ENCODE measurements at regions not wholly inside any gene's neighbourhood (a gene's known extent, or its start where the extent isn't known, plus 50 kb on each side); places are given as distances from the start of the nearest gene placed in this dataset.

- Histone ChIP-seq H3K36me3 (no peaks in the 10 kb centered on the region), H3K27ac (no peak overlapping the region), H3K4me3 (ENCODE audit: low read depth, low read length) (no peak overlapping the region), H3K9me3 (ENCODE audit: severe bottlenecking) (peaks cover 33% of the 10 kb centered on the region), H3K27me3 (ENCODE audit: insufficient read depth, low read depth, severe bottlenecking) (peaks cover 68% of the 10 kb centered on the region)
- TF ChIP-seq, protein P1, sequence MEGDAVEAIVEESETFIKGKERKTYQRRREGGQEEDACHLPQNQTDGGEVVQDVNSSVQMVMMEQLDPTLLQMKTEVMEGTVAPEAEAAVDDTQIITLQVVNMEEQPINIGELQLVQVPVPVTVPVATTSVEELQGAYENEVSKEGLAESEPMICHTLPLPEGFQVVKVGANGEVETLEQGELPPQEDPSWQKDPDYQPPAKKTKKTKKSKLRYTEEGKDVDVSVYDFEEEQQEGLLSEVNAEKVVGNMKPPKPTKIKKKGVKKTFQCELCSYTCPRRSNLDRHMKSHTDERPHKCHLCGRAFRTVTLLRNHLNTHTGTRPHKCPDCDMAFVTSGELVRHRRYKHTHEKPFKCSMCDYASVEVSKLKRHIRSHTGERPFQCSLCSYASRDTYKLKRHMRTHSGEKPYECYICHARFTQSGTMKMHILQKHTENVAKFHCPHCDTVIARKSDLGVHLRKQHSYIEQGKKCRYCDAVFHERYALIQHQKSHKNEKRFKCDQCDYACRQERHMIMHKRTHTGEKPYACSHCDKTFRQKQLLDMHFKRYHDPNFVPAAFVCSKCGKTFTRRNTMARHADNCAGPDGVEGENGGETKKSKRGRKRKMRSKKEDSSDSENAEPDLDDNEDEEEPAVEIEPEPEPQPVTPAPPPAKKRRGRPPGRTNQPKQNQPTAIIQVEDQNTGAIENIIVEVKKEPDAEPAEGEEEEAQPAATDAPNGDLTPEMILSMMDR (IDR thresholded peaks at IDR 0.05; ENCODE audit: low read depth, low read length), result no peak
- DNase-seq, result no peak
Measured at GRCh38 chr6:4382362-4382853, 247.0 kb upstream of the ECI2 start.

DNA sequence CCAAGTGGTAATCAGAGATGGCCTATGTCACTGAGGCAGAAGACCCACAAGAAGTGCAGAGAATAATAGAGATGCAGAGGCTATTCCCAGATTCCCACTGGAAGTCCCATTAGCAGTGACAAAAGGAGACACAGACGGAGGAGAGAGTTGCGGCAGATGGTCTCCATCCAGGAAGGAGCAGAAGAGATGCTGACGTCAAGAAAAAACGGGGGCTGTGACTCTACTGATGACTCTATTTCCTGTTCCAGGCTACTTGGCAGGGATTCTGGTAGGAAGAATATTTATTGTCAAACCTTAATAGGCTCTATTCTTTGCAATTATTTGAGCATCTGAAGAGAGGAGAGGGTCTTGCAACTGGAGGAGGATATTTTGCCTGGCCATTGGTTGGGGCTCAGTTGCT, 246.0 kb upstream of the ECI2 start:
- peaks cover 33% of the 10 kb centered on the region for H3K9me3 ChIP-seq (ENCODE audit: severe bottlenecking)

DNA sequence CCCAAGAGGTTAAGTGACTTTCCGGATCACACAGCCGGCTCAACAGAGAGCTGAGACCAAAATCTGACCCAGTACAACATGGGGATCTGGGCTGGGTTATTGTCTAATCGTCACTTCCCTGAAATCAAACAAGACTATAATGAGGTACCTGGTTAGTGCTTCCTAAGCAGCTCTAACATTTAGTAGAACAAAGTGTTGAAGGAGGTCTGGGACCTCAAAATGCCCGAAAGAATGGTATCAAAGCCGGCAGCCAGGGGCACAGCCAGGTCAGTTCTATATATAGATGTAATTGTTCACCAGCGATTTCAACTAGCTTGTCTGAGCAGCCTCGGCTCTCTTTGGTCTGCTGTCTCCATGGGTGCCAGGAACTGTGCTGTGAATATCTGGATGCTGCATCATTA, 245.5 kb upstream of the ECI2 start:
- no peak overlapping the region for H3K27ac ChIP-seq
- TF ChIP-seq, protein P1 (IDR thresholded peaks at IDR 0.05; ENCODE audit: low read depth, low read length), result no peak
- no peak overlapping the region for H3K4me3 ChIP-seq (ENCODE audit: low read depth, low read length)
- peaks cover 76% of the 10 kb centered on the region for H3K27me3 ChIP-seq (ENCODE audit: insufficient read depth, low read depth, severe bottlenecking)
- peaks cover 33% of the 10 kb centered on the region for H3K9me3 ChIP-seq (ENCODE audit: severe bottlenecking)
- H3K36me3 ChIP-seq, result no peaks in the 10 kb centered on the region
- no peak for DNase-seq

More for the DNA sequence above, 246.0 kb upstream of the ECI2 start:
- H3K27me3 ChIP-seq (ENCODE audit: insufficient read depth, low read depth, severe bottlenecking), result peaks cover 72% of the 10 kb centered on the region
- no peak overlapping the region for H3K4me3 ChIP-seq (ENCODE audit: low read depth, low read length)
- TF ChIP-seq, protein P1 (IDR thresholded peaks at IDR 0.05; ENCODE audit: low read depth, low read length), result no peak
- no peak overlapping the region for H3K27ac ChIP-seq
- DNase-seq, result no peak
- no peaks in the 10 kb centered on the region for H3K36me3 ChIP-seq

DNA sequence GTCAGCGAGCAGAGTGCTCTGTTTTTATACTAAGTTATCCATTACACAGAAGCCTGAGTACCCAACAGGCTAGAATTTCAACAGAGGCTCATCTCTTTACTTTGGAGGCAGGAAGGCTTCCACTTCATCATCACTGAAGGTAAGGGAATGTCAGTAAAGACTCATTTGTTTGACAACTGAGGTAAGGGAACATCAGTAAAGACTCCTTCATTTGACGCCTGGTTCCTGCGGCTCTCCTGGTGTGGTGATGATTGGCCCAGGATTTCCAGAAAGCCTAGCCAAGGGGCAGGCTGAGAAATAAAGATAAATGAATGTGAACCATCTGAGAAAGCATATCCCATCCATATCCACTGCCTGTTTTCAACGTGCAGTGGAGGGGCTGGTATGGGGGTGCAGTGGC, 244.6 kb upstream of the ECI2 start:
- DNase-seq, result no peak
- Histone ChIP-seq H3K4me3 (ENCODE audit: low read depth, low read length) (no peak overlapping the region), H3K27me3 (ENCODE audit: insufficient read depth, low read depth, severe bottlenecking) (peaks cover 72% of the 10 kb centered on the region), H3K36me3 (no peaks in the 10 kb centered on the region), H3K27ac (no peak overlapping the region), H3K9me3 (ENCODE audit: severe bottlenecking) (peaks cover 31% of the 10 kb centered on the region)
- TF ChIP-seq, protein P1 (IDR thresholded peaks at IDR 0.05; ENCODE audit: low read depth, low read length), result no peak

DNA sequence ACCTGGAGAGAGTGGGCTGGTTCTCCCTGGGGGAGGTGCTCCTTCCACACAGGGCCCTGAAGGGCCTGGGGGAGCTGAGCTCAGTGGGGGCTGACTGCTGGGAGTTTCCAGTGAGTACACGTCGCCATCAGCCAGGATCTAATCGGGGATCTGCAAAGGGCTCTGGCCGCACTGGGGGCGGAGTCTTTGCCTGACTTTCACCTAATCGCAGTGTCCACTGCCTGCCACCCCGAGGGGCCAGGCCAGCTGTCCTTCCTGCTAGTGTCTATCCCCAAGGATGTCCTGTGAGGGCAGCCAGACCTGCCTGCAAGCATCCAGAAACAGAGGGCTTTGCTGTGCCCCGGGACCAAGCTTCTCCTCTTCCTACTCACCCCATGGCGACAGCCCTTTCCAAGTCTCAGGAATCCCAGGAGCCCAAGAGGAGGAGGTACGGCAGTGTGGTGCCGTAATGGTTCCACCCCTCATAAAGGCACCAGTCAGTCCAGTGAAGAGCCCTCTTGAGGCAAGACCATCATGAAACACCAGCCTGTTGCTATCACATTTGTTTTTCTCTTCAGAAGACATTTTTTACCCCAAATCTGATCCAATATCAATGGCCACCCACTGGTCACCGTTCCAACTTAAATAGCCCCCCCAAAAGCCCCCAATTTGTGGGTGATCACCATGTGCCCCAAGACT, 243.1 kb upstream of the ECI2 start:
- TF ChIP-seq, protein P1 (IDR thresholded peaks at IDR 0.05; ENCODE audit: low read depth, low read length), result no peak
- H3K4me3 ChIP-seq (ENCODE audit: low read depth, low read length), result no peak overlapping the region
- H3K9me3 ChIP-seq (ENCODE audit: severe bottlenecking), result peaks cover 16% of the 10 kb centered on the region
- H3K27me3 ChIP-seq (ENCODE audit: insufficient read depth, low read depth, severe bottlenecking), result peaks cover 85% of the 10 kb centered on the region
- no peaks in the 10 kb centered on the region for H3K36me3 ChIP-seq
- DNase-seq, result no peak
- no peak overlapping the region for H3K27ac ChIP-seq

DNA sequence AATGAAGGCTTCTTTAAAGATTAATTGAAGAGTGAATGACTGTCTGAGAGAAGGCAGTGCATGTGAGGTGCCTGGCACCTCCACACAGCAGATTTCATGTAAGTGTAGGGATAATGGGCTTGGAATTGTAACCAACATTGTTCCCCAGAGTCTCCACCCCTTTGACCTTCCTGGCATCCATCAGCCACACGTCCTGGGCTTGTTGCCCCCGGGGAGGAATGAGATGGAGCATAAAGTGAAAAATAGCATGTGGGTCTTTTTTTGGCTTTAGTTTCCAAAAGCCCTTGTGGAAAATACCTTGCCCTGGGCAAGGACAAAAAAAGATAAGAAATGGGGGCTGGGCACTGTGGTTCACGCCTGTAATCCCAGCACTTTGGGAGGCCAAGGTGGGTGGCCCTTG, 242.2 kb upstream of the ECI2 start:
- H3K9me3 ChIP-seq (ENCODE audit: severe bottlenecking), result peaks cover 13% of the 10 kb centered on the region
- H3K27me3 ChIP-seq (ENCODE audit: insufficient read depth, low read depth, severe bottlenecking), result peaks cover 93% of the 10 kb centered on the region
- DNase-seq, result no peak
- no peak overlapping the region for H3K27ac ChIP-seq
- H3K36me3 ChIP-seq, result no peaks in the 10 kb centered on the region
- no peak overlapping the region for H3K4me3 ChIP-seq (ENCODE audit: low read depth, low read length)
- TF ChIP-seq, protein P1 (IDR thresholded peaks at IDR 0.05; ENCODE audit: low read depth, low read length), result no peak

Measured in WERI-Rb-1 (cell line).